GM18868 (cell line): ENCODE measurements at regions not wholly inside any gene's neighbourhood (a gene's known extent, or its start where the extent isn't known, plus 50 kb on each side); places are given as distances from the start of the nearest gene placed in this dataset.
A peak's percentile ranks its signal among the peaks of the same experiment; 100 is the strongest.

ENCODE experiments used
- ATAC-seq: cut with Tn5 transposase; IDR thresholded peaks from one replicate; pipeline ENCODE4 v1.9.1; 2021; ENCODE audit warnings: mild to moderate bottlenecking, moderate library complexity; ENCODE audit not compliant: unreplicated experiment

DNA sequence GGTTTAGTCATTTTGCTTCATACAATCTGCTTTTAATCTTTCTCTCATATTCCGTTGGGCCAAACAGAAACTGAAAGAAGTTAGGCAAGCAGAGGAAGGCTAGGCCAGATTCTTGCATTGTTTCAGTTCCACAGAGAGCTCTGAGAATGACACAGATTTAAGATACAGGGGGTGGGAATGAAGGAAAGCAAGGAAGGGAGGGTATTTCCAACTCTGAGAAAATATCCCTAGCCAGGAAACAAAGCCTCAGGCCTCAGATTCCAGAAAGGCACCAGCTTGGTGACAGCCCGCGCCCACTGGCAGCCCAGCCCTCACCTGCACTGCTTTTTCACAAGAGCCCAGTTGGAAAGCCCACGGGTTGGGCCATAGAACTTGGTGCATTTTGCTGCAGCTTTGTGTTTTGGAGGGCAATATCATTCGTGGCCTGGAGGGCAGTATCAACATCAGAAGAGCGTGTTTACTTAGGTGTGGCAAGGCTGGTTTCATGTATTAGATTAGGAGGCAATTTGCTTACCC is 63.5 kb downstream of the ENC1 start:
- peak; percentile 56 for ATAC-seq

DNA sequence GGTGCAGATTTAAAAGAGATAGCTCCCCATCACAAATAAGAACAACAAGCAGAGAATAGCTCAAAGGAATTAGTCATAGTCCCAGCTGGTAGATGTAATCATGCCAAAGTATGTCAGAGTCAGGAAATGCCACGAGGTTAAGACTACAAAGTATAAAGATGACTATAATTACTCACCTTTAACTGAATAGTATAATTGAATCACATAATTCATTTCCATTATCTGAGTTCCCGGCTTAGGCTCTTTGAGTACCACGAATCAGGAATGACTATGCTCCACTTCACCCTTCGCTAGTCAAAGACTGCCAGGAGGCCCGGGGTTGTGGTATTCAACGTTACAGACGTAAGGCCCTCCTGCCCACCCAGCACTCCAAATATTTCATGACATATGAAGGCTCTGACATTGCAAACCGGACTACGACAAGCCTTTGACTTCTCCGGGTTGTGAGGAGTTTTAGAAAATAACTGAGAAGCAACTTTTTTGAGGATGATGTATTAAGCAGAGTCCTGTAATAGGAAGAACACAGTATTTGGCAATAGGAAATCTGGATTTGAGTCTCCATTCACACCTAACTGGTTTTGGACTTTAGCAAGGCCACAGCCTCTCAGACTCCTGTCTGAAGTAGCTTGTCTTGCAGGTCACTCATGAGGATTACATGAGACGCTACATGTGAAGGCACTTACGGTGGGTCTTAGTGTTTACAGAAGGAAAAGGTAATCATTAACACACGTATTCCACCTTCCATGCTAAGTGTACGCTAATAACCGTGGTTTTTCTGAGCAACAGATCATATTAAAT is 64.6 kb downstream of the ENC1 start:
- ATAC-seq: no peak

DNA sequence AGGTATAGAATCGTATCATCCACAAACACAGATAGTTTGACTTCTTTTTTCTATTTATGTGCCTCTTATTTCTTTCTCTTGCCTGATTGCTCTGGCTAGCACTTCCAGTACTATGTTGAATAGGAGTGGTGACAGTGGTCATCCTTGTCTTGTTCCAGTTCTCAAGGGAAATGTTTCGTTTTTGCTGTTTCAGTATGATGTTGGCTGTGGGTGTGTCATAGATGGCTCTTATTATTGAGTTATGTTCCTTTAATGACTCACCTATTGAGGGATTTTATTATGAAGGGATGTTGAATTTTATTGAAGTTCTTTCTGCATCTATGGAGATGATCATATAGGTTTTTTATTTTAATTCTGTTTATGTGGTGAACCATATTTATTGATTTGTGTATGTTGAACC is 70.3 kb downstream of the ENC1 start:
- ATAC-seq: no peak

DNA sequence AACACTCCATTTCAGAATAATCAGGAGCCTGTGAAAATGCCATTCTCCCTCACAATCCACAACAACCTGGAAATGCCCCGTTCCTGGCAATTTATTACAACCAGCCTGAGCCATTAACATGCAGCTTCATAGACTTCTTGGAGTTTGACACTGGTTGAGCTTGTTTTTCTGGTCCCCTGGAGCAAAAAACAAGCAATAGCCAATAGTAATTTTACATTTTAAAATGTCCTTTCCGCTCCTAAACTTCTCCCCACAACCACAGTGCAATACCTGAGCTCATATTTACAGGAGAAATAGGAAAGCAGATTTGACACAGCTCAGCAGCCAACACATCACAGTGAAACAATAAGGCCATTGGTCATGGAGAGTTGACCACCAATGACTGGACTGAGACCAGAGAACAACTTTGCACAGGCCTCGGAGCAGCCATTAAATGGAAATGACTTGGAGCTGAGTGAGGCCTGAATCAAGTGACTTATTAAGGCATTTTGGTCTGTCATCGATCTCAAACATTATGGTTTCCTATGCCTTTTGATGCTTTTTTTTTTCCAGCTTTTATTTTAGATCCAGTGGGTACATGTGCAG is 73.0 kb downstream of the ENC1 start:
- no peak for ATAC-seq

DNA sequence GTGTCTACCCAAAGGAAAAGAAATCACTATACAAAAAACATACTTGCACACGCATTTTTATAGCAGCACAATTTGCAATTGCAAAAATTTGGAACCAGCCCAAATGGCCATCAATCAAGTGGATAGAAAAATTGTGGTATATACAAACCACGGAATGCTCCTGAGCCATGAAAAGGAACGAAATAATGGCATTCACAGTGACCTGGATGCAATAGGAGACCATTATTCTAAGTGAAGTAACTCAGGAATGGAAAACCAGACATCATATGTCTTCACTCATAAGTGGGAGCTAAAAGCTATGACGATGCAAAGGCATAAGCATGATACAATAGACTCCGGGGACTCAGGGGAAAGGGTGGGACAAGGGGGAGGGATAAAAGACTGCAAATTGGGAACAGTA is 78.4 kb downstream of the ENC1 start:
- ATAC-seq: no peak

DNA sequence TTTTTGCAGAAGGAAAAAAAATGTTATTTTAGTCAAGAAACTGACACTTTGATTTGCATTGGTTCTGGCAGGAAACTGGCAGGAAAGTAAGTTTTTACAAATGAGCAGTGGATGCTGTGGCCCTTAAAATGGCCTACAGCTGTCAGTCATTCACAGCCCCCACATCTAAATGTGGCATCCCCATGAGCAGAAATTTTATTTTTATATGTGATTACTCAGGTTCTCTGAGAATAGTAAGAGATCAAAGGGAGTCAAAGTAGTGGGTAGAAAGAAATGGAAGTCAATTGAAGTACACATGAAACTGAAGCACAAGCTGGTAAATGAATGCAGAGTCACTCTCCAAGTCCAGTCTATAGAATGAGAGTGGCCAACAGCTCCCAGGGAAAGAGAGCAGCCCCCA is 80.3 kb downstream of the ENC1 start:
- ATAC-seq: no peak

DNA sequence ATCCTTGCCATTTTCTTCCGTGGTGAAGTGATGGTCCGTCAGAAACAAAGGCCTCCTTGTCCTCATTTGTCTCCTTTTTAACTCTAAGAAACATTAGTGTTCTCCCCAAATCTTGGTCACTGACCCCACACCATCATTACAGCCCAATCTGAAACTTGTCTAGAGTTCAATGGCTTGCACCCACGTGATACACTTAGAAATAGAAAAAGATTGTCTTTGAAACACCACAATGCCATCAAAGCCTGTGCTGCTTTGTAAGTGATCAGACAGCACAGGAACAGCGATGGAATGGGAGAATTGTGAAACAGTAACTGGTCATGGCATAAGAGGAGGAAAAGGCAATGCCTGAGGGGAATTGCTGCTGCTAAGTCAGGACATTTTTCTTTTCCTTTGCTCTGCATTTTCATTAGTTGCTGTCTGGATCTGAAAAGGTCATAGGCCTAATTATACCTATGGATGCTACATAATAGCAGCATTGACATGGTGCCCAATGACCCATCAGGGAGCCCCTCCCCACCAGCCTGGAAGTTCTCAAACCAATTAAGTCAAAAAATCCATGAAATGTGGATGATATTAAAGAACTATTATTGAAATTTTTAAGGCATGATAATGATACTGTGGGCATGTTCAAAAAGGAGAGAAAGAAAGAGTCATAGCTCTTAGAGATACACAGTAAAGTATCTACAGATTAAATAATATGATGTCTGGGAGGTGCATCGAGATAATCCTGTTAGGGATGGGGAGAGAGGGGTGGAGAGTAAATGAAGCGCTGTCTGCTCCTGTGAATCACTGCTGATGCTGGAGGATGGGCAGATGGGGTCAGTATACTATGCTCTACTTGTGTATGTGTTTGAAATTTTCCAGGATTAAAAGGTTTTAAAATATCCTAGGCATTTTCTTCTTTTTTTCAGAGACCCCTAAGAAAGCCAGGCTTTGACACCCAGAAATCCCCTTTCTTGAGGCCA is 83.6 kb downstream of the ENC1 start:
- no peak for ATAC-seq

DNA sequence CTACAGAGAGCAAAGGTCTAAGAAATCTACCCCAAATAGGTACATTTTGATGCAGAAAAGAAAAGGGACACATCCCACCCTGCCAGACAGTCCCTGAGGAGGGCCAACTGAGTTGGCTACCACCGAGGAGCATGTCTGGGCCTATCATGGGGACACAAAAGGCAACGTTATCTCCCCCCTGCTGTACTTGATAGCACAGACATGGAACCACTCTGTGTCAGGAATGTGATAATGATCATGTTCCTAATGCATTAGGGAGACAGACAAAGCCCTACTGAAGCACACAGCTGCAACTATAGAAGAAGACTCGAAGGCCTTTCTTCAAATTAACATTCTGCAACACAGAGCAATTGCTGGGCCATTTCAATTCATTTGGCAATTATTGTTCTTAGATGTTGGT is 84.5 kb downstream of the ENC1 start:
- no peak for ATAC-seq

DNA sequence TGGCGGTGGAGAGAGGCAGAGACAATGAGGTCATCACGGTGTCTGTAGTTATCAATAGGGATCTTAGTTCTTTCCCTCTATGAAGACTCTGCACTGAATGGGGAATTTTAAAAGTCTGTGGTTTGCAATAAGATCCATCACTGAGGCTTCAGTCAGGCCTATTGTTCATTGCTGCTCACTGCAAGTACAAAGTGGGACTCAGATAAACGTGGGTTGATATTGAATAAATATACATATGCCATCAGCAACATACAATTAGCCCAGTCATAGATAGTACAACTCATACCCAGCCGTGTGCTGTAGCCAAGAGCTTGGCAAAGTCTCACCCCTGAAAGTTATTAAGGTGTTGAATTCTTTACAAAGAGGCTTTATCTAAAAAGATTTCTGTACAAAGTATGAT is 88.4 kb downstream of the ENC1 start:
- ATAC-seq: no peak

DNA sequence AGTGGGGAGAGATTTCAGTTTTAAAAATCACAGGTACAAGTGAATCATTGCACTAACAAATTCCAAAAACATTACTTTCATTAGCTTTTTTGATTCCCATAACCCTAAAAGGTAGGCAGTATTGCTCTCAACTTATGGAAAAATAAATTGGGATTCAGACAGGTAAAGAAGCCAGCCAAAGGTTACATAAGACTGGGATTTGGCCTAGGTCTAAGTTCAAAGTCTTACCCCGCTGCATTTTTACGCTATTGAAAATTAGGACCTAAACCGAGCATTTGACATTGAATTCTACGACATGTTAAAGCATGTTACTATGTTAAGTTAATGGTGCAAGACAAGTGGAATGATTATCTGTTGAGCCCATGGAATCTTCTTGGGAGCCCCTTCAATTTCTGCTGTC is 89.6 kb downstream of the ENC1 start:
- no peak for ATAC-seq

DNA sequence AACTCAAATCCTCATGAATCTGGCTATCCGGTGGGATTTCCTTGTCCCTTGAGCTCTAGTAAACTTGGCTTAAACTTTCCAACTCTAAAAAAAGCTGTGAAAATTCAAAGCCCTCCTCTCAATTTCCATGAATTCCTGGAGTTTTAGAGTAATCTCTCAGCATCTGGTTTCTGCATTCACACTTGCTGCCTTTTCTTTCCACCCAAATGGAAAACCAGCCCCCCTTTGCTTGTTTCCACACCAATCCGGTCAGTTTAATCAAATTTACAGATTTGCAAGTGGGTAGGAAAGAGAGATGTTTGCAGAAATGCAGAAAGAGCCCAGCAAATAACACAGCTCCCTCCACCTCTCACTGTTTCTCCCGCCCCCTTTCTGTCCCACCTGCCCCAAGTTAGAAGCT is 91.1 kb downstream of the ENC1 start:
- no peak for ATAC-seq

DNA sequence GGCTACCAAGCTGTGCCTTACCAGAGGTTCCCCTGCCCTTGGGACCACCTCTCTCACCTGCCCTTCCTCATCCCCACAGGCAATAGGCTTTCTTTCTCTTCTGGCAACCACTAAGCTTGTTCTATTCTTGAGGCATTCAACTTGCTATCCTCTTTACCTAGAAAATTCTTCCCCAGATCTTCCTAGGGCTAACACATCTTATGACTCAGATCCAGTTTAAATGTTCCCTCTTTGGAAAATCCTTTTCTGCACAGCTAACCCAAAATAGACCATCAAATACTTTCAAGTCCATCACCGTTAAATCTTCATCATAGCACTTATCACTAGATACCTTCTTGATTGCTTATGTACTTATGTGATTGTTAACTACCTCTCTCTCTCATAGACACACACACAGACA is 93.7 kb downstream of the ENC1 start:
- no peak for ATAC-seq

DNA sequence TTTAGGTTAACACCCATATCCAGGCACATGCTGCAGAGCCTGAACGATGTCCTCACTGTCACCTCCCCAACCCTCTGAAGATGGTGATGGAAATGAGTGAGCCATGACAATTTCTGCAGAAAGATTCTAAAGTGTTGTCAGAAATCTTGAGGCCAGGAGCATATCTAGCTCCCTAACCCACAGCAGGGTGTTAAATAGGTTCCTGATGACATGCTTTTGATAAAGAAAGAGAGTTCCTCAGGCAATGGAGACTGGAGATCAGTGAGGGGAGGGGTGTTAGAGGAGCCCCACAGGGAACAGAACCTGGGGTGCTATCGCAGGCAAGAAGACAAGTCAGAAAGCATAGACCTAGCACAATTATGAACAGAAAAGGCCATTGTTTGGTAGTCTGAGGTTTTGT is 95.7 kb downstream of the ENC1 start:
- no peak for ATAC-seq

DNA sequence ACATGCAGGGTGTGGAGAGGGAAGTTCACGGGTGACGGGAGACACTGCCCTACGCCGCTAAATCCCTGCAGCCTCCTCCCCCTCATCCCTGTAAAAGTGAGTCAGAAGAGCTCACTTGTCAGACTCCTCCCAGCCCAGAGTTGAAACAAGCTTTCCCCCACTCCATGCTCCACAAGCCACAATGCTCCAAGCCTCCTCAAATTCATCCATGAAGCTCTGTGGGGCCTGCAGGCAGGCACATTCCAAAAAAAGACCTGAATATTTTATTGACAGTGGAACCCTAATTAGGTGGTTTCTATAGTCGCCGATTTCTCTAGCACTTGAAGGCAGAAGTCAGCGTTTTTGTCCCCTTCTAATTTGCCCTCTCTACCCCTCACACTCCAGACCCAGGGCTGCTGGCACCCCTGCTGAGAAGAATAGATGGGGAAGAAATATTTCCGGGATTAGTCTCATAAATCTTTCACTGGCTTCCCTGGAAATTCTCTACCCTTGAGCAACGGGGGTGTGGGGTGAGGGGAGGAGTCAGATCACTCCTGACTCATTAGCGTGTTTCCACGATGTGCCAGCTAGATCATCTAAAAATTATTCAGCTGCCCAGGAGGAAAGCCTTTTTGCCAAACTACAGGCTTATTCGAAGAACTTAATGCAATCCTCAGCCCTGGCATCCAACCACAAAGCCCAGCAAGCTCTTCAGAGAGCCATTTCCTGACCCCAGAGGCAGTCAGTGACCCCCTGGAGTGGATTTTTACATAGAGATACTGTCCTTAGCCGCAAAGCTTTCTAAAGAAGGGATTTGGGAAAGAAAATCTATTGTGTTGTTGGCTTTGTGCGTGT is 97.1 kb downstream of the ENC1 start:
- no peak for ATAC-seq

DNA sequence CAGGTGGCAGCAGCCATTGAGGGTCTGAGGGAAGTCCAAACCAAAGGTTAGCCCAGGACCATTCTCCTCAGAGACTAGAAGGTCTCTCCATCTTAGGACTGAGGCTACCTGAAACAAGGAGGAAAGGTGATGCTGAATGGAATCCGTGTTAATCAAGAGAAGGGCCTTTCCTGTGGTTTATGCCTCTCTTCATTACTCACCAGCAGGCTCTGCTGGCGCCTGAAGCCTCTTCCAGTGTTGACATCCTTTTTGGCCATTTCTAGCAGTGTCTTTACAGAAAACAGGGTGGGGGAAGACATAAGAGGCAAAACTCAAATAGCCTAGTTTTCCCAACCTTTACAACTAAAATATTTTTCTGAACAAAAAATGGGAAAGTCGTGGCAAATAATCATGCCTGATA is 98.0 kb downstream of the ENC1 start:
- no peak for ATAC-seq

DNA sequence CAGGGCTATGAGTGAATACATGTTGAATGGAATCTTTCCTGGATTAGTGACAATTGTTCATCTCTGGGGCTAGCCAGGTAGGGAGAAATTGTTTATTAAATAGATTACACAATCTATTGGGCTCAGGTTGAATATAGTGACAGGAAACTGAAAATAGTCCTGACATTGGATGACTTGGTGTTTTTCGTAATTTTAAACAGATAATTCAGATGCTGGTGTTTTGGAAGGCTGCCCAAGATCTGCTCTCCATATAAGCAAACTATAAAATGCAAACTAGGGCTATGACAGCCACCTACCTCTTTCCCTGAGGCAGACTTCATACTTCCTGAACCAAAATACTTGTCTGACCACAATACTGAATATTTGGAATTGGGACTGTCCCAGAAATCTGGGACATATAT is 99.1 kb downstream of the ENC1 start:
- no peak for ATAC-seq

DNA sequence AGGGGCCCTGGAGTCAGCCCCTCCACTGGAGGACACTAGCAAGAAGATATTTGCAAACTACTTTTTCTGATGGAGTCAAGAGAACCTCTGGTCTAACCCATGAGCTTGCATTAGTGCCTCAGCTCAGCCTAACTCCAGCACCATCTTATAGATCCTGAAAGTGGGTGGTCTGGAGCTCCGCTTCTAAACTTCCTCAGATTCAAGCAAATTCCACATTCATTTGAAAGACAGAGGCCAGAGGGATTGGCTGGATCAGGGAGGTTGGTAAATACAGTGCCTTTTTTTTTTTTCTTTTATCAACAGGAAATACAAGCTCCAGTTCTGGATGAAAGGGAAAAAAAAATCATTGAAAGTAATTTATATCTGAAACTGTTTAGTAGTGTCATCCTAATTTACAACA is 99.9 kb downstream of the ENC1 start:
- no peak for ATAC-seq

DNA sequence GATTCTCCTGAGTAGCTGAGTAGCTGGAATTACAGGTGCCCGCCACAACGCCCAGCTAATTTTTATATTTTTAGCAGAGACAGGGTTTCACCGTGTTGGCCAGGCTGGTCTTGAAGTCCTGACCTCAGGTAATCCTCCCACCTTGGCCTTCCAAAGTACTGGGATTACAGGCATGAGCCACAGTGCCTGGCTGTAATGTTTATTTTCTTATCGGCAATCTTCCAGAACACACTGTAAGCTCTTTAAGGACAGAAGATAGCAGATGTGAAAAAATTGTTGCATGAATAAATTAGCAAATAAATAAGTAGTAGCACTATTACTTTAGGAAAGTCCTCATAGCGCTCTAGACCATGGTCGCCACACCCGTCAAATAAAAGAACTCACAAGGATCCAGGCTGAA is 100.5 kb downstream of the ENC1 start:
- ATAC-seq: no peak

DNA sequence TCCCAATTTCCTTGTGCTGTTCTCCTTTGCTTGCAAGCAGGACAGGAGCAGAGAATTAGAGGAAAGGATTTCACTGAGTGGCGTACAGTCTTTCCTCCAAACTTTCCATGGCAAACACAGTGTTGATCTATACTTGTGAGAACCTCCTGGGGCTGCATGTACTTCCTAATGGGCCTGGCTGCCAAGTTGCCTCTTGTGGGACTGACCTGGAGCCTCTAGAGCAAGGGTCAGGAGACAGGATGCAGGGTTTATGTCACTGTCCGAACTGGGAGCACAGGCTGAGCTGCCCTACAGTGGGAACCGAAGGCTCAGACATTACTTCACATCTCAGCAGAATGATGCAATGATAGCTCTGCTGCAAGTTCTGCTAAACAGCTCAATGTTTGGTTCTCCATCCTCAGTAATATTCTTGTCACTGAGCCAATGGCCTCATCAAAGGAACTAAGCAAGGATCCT is 102.3 kb downstream of the ENC1 start:
- ATAC-seq: no peak

DNA sequence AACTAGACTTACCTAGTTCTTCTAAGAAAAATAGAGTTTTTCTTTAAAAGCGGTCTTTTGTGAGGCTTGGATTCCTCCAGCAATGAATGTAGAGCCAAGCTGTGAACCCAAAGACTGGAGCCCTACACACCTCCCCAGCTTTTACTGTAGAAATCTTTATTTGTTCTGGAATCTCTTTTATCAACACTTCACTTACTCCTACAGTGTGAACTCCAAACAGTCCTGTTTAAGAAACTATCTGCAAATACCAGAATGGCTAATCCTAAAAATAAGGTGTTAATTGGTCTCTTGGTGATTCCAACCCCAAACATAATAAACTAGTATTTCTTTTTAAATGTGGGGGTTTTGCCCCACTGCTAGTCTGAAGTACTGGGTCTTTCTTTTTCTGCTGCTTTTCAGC is 103.9 kb downstream of the ENC1 start:
- no peak for ATAC-seq

DNA sequence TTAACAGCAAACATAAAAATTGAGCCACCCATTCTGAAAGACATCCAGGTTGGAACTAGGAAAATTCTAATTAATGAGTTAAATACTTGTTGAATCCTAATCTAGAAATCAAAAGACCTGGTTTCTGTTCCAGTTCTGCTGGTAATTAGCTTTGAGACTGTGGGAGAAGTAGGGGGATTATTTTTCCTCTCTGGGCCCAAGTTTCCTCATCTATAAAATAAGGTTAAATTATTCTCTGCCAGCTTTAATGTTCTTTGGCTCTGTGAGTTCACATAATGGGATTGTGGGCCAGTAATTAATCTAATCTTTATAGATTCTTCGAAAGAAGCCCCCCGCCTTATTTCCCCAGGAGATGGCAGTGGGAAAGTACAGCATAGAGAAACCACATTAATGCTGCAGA is 104.6 kb downstream of the ENC1 start:
- ATAC-seq: no peak
